ENCODE measurements at regions not wholly inside any gene's neighbourhood (a gene's known extent, or its start where the extent isn't known, plus 50 kb on each side); places are given as distances from the start of the nearest gene placed in this dataset.

- H3K4me3 ChIP-seq (ENCODE audit: low read depth, low read length), result no peak overlapping the region
- no peak for DNase-seq (ENCODE audit: low read depth)
- no peak for TF ChIP-seq CTCF (IDR thresholded peaks at IDR 0.05; ENCODE audit: low read depth, low read length, missing control alignments)
These were observed 345.5 kb upstream of the TSHZ3 start for GRCh38 chr19:31694761-31695160.

- no peak for TF ChIP-seq CTCF (IDR thresholded peaks at IDR 0.05; ENCODE audit: low read depth, low read length, missing control alignments)
- H3K4me3 ChIP-seq (ENCODE audit: low read depth, low read length), result no peak overlapping the region
- DNase-seq (ENCODE audit: low read depth), result no peak
These were observed 350.2 kb upstream of the TSHZ3 start for GRCh38 chr19:31699421-31699820.

- H3K4me3 ChIP-seq (ENCODE audit: low read depth, low read length), result no peak overlapping the region
- TF ChIP-seq CTCF (IDR thresholded peaks at IDR 0.05; ENCODE audit: low read depth, low read length, missing control alignments), result no peak
- no peak for DNase-seq (ENCODE audit: low read depth)
These were observed 351.9 kb upstream of the TSHZ3 start for GRCh38 chr19:31701146-31701545.

- no peak for TF ChIP-seq CTCF (IDR thresholded peaks at IDR 0.05; ENCODE audit: low read depth, low read length, missing control alignments)
- no peak overlapping the region for H3K4me3 ChIP-seq (ENCODE audit: low read depth, low read length)
- DNase-seq (ENCODE audit: low read depth), result no peak
These were observed 356.4 kb upstream of the TSHZ3 start for GRCh38 chr19:31705656-31706055.

GRCh38 chr19:31706131-31706530 is 356.9 kb upstream of the TSHZ3 start:
- DNase-seq (ENCODE audit: low read depth), result no peak
- no peak overlapping the region for H3K4me3 ChIP-seq (ENCODE audit: low read depth, low read length)
- no peak for TF ChIP-seq CTCF (IDR thresholded peaks at IDR 0.05; ENCODE audit: low read depth, low read length, missing control alignments)

GRCh38 chr19:31706691-31707620 is 357.7 kb upstream of the TSHZ3 start:
- no peak overlapping the region for H3K4me3 ChIP-seq (ENCODE audit: low read depth, low read length)
- no peak for DNase-seq (ENCODE audit: low read depth)
- no peak for TF ChIP-seq CTCF (IDR thresholded peaks at IDR 0.05; ENCODE audit: low read depth, low read length, missing control alignments)

- no peak for DNase-seq (ENCODE audit: low read depth)
- no peak overlapping the region for H3K4me3 ChIP-seq (ENCODE audit: low read depth, low read length)
- TF ChIP-seq CTCF (IDR thresholded peaks at IDR 0.05; ENCODE audit: low read depth, low read length, missing control alignments), result no peak
These were observed 359.3 kb upstream of the TSHZ3 start for GRCh38 chr19:31708520-31708919.

Measured in GM12864 (cell line).